CD4-positive, alpha-beta T cell treated with Interleukin-17A for 1 hour (primary cell): ENCODE measurements at regions not wholly inside any gene's neighbourhood (a gene's known extent, or its start where the extent isn't known, plus 50 kb on each side); places are given as distances from the start of the nearest gene placed in this dataset.
"Not testable (repeated sequence)": the region's sequence is repeated elsewhere in the genome, so short reads cannot be mapped to it uniquely, and the experiment has no call there.

Experiments
- DNase-seq: peaks from one replicate; pipeline ENCODE4 v3.0.0-alpha.2; 2020

DNA sequence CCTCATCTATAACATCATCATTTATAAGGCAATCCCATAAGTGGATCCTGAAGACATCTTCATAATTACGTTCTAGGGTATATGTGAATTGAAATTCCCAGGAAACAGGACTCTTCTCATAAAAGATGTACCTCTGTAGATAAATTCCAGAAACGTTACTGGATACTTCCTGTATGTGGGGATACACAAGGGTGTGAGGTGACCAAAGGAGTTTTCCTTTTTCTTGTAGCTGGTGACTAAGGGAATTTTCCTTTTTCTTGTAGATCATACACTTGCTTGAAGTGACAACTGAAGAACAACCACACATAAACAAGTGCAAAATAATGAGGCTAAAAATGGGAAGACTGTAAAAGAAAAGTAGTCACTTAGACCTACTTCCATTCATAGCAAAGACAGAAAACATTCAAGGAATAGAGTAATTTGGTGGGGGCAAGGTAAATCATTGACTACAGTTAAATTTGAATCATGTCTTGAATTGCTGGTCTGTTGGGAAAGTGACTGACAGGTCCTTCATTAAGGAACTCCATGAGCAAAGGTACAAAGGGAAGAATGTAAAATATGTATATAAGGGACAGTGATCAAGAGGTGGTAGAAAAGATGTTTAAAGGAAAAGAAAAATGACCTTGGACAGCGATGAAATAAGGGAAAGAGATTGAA, 53.2 kb upstream of the UBE2E3 start:
- DNase-seq: no peak

DNA sequence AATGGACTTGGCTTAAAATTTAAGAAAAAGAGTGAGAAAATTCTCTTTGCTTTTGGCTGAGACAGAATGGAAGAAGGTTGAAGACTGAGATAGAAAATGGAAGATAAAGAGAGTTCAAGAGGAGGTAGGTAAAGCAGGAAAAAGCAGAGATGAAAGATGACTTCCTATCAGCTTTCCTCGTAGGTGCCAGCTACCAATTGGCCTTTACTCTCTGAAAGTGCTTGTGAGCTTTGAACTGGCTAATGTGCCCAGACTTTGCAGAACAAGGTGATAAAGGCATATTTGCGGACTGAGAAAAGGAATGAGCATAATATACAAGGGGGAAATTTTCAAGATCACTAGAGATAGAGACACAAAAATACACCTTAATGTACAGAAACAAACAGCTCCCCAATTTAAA, 54.7 kb upstream of the UBE2E3 start:
- DNase-seq: no peak

DNA sequence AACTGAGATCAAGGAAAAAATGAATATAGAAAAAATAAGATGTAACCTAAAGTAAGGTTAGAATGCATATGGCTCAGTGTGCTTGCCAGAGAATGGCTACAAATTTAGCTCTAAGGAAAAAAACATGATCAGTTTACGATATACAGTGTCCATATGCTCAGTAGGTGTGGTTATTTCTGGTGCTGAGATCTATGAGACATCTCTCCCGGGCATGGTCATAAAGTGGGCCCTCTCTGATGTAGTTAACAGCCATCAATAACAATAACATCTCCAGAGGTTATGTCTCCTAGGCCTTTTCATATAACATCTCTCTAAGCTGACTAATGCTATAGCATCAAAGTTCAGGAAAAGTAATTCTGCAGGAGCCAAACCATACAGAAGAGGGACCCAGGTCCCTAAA, 56.3 kb upstream of the UBE2E3 start:
- no peak for DNase-seq

DNA sequence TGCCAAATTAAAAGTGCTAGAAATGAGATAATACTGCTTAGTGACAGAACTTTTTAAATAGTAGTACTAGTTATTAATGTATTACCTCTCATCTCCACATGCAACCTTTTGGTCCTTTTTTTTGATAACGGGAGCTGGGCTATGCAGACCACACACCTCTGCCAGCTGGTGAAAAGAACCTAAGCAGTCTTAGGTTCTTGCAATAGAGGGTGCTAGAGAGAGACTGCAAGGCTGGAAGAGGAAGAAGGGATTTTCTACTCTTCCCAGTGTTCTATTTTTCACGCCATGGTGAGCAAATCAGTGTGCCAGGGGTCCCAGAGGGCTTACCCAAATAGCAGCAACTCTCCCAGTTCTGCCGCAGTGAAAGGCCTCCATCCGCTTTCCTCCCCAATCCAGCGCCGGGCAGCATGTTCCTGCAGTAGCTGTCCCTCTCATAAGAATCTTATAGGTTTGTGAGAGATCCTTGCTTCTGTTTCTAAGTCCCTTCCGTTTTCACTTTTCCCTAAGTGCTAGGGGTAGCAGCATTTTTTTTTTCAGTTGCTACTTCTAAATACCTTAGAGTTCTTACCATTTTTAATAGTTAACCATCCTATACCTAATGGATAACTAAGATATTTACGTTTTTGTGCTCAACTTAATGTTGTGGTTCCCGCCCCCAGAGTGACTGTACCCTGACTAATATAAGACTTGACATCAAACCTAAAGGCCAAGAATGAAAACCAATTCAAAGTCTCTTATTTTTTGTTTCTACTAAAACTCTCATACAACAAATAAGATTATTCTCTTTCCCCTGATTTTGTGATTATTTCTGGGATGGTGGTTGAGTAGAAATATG, 69.4 kb upstream of the UBE2E3 start:
- no peak for DNase-seq

DNA sequence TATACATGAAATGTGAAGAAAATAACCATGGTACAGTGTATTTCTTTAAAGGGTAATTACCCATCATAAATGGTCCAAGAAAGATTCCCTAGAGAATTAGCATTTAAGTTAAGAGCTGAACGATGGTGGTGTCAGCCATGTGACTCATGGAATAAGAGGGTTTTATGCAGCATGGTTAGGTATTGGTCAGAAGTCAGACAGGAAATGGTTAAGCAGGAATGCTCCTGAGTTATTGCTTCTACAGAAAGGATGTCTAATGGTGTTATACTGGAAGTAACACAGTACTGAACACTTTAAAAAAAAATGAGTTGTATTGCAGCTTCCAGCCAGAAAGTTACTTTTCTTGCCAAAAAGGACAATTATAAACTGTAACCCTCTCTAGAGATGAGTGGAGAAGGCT, 72.7 kb upstream of the UBE2E3 start:
- no peak for DNase-seq

DNA sequence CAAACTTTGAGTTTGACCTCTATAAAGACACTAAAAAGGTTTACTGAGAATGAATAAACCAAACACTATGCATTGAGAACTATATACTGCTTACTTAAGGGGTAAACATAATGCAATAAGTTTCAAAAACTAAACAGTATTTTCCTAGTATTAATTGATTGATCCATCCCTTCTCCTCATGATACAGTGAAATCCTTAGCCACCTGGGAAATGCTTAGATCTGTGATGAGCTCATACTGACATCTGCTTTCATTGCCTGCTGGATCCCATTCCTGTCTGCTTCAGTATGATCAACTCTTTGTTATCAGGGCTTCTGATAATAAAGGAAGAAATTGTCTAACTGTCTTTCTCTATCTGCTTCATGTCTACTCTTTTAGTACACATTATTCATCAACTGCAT, 74.9 kb upstream of the UBE2E3 start:
- DNase-seq: no peak

DNA sequence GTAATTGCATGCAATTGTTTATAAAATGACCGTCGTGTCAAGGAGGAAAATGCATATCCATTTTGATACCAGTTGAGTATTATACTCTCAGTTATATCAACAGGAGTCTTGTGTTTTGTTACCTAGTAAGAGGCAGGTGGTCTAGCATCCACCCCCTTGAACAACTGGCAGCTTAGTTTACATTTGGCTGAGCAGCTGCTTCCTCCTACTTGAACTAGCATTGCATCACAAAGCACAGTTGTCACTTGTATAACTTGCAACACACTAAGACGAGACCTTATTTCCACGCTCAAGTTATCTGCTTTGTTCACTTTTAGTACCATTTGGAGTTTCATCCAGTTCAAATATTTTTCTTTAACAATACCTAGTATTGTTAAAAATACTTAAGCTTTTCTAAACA, 75.4 kb upstream of the UBE2E3 start:
- no peak for DNase-seq

DNA sequence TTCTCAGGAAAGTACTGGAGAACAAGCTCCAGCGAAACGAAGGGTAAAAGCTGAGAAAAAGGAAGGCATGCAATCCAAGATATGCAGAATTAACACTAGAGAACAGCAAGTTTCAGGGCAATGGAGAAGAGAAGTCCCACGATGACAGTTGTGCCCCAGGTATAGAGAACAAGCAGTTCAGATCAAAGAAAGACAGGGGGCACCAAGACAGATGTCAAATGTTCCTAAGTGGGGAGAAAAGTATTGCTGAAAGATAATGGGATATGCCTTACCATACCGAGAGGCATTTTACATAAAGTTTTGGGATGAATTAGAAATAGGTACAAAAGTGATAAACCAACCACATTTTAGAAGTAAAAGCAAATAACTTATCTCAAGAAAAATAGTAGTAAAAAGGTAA, 79.1 kb upstream of the UBE2E3 start:
- DNase-seq: no peak

DNA sequence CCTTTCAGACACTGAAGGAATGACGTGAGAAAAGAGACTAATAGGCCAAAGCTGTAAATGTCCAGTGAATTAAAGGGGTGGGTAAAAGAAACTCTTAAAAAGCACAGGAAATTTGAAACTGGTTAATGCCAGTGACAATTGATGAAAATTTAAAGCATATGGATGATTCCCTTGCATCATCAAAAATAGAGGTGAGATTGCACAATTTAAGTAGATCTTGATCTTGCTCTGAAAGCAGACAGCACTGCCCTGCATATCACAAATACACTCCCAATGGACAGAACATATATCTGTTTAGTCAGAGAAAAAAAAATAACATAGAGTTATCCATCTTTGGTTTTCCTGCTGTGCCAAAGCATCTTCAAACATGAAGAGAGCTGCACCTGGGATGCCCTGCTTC, 86.7 kb upstream of the UBE2E3 start:
- DNase-seq: no peak

DNA sequence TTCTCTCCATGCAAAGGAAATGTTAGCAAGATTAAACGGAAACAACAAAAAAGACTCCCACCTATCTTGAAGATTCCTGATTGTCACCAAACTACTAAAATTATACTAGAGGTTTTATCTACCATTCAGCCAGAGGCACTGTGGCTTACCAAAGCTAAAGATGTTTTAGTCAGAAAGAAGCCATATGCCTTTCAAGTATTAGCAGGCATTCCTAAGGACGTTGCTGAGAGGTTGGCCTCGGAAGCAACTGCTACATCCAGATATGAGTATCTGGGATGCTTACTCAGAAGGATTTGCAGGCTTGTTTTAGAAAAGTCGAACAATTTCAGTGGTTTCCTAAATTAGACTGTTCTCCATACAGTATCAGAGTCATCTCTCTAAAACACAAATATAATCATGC, 88.3 kb upstream of the UBE2E3 start:
- DNase-seq: no peak

DNA sequence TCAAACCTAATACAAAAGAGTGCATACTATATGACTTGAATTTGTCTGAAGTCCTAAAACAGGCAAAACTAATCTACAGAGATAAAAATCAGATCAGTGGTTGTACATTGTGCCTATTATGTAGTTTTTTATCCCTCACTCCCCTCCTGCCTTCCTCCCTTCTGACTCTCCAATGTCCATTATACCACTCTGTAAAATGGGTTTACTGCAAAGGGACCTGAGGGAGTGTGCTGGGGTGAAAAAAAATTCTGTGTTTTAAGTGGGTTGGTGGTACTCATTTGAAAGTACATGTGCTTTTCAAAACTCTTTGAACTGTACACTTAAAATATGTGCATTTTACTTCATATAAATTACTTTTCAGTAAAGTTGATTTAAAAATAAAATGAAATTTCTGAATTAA, 89.0 kb upstream of the UBE2E3 start:
- no peak for DNase-seq

DNA sequence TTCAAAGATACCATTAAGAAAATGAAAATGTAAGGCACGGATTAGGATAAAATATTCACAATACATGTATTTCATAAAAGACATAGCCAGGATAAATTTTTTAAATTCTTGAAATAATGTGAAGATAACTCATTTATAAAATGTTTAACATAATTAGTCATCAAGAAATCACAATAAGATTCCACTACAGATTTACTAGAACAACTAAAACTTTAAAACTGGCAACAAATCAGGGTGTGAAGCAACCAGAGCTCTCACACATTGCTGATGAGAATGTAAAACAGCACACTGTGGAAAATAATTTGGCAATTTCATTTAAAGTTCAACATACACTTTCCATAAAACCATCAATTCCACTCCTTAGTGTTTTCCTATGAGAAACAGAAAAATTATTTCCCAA, 89.6 kb upstream of the UBE2E3 start:
- DNase-seq: no peak

DNA sequence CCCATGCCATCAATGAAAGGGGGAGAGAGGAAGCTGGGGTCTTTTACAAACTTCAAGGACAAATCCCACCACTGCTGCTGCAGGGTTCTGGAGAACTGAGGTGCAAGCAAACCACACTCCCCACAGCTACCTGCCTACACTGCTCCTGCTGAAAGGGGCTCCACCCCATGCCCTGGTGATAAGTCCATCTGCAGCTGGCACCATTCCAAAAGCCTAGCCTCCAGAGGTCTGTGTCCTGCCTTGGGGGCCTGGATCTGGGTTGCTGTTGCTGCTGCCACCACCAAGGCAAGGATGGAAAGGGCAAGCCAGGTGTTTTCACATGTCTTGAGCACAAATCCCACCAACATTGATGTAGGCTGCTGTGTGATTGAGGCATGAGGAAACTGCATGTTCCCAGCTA, 97.4 kb upstream of the UBE2E3 start:
- DNase-seq: no peak

DNA sequence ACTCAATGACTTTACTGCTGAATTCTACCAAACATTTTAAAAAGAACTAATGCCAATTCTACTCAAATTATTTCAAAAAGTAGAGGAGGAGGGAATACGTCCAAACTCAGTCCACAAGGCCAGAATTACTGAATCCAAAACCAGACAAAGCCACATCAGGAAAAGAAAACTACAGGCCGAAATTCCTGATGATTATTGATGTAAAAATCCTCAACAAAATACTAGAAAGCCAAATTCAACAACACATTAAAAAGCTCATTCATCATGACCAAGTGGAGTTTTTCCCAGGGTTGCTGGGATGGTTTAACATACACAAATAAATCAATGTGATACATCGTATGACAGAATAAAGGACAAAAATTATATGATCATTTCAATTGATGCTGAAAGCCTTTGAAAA, 103.9 kb upstream of the UBE2E3 start:
- DNase-seq: no peak

DNA sequence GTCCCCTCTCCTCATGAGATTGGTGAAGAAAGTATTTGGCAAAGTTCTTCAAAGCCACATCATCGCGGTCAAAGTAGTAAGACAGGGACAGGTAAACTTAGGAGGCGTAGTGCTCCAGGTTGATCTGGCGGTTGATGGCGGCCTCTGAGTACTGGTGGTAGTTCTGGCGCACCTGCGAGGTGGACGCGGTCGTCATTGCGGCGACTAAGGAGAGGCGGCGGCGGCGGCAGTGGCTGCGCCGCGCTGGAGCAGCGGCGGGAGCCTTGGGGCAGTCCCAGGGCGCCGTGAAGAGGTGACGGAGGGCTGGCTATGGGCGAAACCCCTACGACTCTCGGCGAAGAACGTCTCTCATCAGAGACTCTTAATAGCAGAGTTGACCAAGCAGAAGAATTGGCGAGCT, 107.2 kb upstream of the UBE2E3 start:
- DNase-seq: no peak

DNA sequence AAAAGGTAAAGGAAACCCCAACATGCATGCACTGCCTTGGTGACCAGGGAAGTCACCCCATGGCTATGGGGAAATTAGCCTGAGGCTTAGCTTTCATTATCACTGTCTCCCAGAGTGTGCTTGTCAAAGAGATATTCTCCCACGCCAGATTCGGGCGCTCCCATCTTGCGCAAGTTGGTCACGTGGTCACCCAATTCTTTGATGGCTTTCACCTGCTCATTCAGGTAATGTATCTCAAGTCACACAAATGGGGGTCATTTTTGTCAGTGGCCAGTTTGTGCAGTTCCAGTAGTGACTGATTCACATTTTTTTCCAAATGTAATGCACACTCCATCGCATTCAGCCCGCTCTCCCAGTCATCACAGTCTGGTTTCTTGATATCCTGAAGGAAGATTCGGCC, 107.6 kb upstream of the UBE2E3 start:
- not testable (repeated sequence) for DNase-seq

DNA sequence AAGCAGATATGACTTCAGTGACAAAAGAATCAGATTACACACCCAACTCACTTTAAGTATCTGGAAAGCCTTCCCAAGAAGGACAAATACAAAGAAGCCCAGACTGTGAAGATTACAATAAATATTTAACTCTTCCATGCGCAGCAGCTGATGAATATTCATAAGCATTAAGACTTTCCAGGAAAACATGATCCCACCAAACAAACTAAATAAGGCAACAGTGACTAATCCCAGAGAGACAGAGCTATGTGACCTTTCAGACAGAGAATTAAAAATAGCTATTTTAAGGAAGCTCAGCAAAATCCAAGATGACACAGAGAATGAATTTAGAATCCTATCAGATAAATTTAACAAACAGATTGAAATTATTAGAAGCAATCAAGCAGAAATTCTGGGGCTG, 108.2 kb upstream of the UBE2E3 start:
- DNase-seq: no peak

DNA sequence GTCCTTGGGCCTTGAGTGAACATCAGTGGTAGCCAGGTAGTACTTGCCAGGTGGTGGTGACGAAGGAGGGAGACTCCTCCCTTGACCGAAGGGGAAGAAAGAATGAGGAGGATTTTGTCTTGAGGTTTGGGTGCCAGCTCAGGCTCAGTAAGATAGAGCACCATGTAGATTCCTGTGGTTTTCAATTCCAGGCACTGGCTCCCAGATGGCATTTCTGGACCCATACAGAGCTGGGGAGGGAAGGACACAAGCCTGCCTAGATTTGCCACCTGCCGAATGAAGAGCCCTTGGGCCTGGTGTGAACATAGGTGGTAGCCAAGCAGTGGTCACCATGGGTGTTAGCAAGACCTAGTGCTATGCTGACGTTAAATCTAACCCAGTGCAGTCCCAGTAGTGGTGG, 108.8 kb upstream of the UBE2E3 start:
- no peak for DNase-seq

DNA sequence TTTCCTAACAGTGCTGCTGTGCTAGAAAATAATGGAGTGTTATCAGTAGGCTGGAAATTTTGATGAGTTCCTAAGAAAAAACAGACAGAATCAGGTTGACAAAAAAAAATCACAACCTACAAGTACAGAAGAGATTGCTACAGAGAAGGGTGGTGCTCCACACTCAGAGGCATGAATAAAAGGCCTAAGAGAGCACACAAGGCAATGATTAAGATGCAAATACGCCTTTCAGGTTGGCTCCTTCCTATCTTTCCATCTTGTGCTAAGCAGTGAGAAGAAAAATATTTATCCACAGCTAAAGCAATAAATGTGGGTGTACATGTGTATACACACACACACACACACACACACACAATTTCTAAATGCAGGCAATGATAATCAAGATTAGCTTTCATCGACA, 130.6 kb upstream of the UBE2E3 start:
- DNase-seq: no peak

DNA sequence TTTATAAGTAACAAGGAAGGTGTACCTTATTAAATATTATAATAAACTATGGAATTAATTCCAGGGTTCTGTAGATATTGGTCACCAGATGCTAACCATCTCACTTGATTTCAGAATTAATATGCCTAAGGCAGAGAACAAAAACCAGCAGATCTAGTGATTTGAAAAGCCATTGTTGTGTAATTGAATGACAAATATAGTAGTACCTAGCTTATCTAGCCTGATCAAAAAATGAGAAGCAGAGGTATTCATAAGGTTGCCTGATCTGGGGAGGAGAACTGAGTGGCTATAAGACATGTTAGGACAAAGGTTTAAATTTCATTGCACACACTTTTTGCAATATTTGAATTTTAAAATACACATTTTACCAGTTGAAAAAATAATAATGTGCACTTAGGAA, 132.0 kb upstream of the UBE2E3 start:
- no peak for DNase-seq

DNA sequence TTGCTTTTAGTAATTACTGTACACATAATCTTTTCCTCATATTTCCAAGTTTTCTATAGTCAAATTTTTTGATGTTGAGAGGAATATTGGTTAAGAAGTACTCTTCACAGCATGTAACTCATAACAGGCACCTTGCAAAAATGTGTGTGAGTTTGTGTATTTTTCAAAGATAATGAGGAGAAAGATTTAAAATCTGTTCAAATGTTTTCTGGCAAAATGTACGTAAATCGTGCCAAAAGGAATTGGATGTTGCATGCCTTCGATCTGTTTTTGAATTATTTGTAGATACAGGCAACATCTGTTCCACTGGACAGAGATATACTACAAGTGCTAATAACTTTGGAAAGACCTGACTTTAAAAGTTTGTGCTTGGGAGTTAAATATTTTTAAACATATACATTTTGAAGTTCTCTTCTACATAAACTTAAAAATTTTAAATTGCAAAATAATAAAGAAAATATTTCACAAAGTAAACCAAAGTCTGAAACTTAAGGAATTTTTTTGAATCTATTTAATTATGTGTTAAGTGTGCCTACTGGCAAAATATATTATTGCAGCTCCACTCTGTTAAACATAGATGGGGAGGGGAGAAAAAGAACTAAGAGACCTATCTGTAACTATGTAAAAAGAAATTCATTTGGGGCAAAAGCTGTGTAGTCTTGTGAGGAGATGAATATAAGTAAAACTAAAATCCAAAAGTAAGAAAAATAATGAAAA, 133.5 kb upstream of the UBE2E3 start:
- no peak for DNase-seq

DNA sequence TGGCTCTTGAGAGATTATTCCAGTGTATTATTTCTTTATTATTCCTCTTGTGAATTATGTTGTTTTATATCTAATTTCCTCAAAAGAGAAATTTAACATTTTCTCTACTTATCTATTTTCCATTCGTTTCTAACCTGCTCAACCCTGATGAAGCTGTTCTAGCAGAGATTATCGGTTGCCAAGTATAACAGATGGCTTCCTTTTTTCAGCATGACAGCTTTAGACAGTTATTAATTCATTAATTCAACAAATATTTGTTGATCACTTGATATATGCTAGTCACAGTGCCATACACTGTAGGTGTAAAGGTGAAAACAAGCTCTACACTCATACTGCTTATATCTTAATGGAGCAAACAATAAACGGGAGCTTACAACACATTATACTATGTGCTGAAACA, 137.9 kb upstream of the UBE2E3 start:
- DNase-seq: no peak

DNA sequence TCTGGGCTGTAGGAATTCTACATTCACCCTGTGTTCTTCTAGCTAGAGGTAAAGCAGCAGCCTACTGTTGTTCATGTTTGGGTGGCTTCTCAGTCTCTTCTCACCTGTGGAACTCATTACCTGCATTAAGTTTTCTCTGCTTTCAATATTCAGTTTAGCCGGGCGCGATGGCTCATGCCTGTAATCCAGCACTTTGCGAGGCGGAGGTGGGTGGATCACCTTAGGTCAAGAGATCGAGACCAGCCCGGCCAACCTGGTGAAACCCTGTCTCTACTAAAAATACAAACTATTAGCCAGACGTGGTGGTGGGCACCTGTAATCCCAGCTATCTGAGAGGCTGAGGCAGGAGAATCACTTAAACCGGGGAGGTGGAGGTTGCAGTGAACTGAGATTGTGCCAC, 139.8 kb upstream of the UBE2E3 start:
- no peak for DNase-seq

DNA sequence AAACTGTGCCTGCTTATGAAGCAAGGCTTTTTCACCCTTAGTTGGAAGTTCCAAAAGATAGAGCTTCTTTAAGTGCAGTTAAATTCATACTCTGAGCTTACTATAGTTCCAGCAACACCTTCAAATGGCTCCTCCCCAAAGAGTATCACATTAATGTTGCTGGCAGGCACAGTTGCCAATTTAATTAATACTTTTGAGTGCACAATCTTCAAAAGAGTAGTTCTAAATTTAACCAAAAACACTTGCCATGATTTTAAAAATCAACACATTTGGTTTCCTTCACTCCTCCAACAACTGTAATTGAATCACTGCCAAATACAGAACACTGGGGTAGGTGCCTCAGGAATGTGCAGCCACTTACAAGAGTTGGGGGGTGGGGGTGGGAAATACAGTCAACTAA, 150.6 kb upstream of the UBE2E3 start:
- DNase-seq: no peak
